Smooth muscle cell (in vitro differentiated cells): ENCODE measurements at regions not wholly inside any gene's neighbourhood (a gene's known extent, or its start where the extent isn't known, plus 50 kb on each side); places are given as distances from the start of the nearest gene placed in this dataset.

ENCODE experiments used
- DNase-seq: peaks from one replicate; lab custom pipeline; 2025; ENCODE audit not compliant: unreplicated experiment; lab: John Stamatoyannopoulos, UW
- H2AFZ ChIP-seq: fragments of 200-600 bp; sonication (generic); 2 replicates; pipeline ENCODE4 v1.6.0; 2016; ENCODE audit warnings: antibody characterized with exemption, low read depth, mild to moderate bottlenecking
- H3F3A ChIP-seq: fragments of 200-600 bp; sonication (generic); 2 replicates; pipeline ENCODE4 v1.6.0; 2017; ENCODE audit warnings: antibody characterized with exemption, low read depth
- H3K27ac ChIP-seq: fragments of 200-600 bp; sonication (generic); 2 replicates; pipeline ENCODE4 v1.5.1; 2016; ENCODE audit warnings: low read depth, mild to moderate bottlenecking
- H3K27me3 ChIP-seq: fragments of 200-600 bp; sonication (generic); 2 replicates; pipeline ENCODE4 v1.6.1; 2016; ENCODE audit warnings: low read depth, mild to moderate bottlenecking
- H3K36me3 ChIP-seq: fragments of 200-600 bp; sonication (generic); 2 replicates; pipeline ENCODE4 v1.5.1; 2016; ENCODE audit warnings: low read depth
- H3K4me1 ChIP-seq: fragments of 200-600 bp; sonication (generic); 2 replicates; pipeline ENCODE4 v1.5.1; 2016; ENCODE audit warnings: low read depth
- H3K4me2 ChIP-seq: fragments of 200-600 bp; sonication (generic); 2 replicates; pipeline ENCODE4 v1.6.0; 2016; ENCODE audit warnings: mild to moderate bottlenecking
- H3K4me3 ChIP-seq: fragments of 200-600 bp; sonication (generic); 2 replicates; pipeline ENCODE4 v1.5.1; 2016; ENCODE audit warnings: mild to moderate bottlenecking
- H3K79me2 ChIP-seq: fragments of 200-600 bp; sonication (generic); 2 replicates; pipeline ENCODE4 v1.6.0; 2016; ENCODE audit warnings: low read depth, mild to moderate bottlenecking
- H3K9ac ChIP-seq: fragments of 200-600 bp; sonication (generic); 2 replicates; pipeline ENCODE4 v1.6.0; 2016; ENCODE audit warnings: low read depth
- H3K9me3 ChIP-seq: fragments of 200-600 bp; sonication (generic); replicated peaks from 2 replicates; pipeline ENCODE4 v1.5.1; 2016; ENCODE audit warnings: low read depth
- H4K20me1 ChIP-seq: fragments of 200-600 bp; sonication (generic); 2 replicates; pipeline ENCODE4 v1.6.0; 2016; ENCODE audit warnings: low read depth
- CTCF ChIP-seq: fragments of 200-600 bp; sonication (generic); IDR thresholded peaks from 2 replicates; pipeline ENCODE4 v1.5.1; 2017; ENCODE audit warnings: borderline replicate concordance, mild to moderate bottlenecking, antibody characterized with exemption; ENCODE audit not compliant: insufficient read depth, poor library complexity, severe bottlenecking
- WGBS: methylation state at CpG from one replicate; pipeline ENCODE4 v1.1.7; 2016; ENCODE audit warnings: low lambda C conversion rate; 5-methylcytosine and 5-hydroxymethylcytosine counted together

- Histone ChIP-seq H3F3A (no peaks in the 10 kb centered on the region), H3K9ac (no peak overlapping the region), H4K20me1 (no peaks in the 10 kb centered on the region), H3K79me2 (no peaks in the 10 kb centered on the region), H3K4me1 (no peaks in the 10 kb centered on the region), H3K4me2 (no peak overlapping the region), H3K36me3 (no peaks in the 10 kb centered on the region), H3K4me3 (no peak overlapping the region), H2AFZ (no peak overlapping the region), H3K27me3 (no peaks in the 10 kb centered on the region), H3K27ac (no peak overlapping the region), H3K9me3 (no peaks in the 10 kb centered on the region)
- DNase-seq, result no peak
- no peak for TF ChIP-seq CTCF
These were observed 347.7 kb upstream of the SATB1 start for GRCh38 chr3:18772699-18773305.

GRCh38 chr3:18771931-18772330 lies 346.8 kb upstream of the SATB1 start:
- H3K4me2 ChIP-seq, result no peak overlapping the region
- no peaks in the 10 kb centered on the region for H3K79me2 ChIP-seq
- no peaks in the 10 kb centered on the region for H3F3A ChIP-seq
- no peaks in the 10 kb centered on the region for H3K9me3 ChIP-seq
- no peaks in the 10 kb centered on the region for H4K20me1 ChIP-seq
- no peak for DNase-seq
- no peaks in the 10 kb centered on the region for H3K4me1 ChIP-seq
- H3K4me3 ChIP-seq, result no peak overlapping the region
- no peaks in the 10 kb centered on the region for H3K36me3 ChIP-seq
- no peaks in the 10 kb centered on the region for H3K27me3 ChIP-seq
- TF ChIP-seq CTCF, result no peak
- no peak overlapping the region for H2AFZ ChIP-seq
- H3K27ac ChIP-seq, result no peak overlapping the region
- WGBS, result 91% methylated on average over 1 of the region's 1 CpG
- no peak overlapping the region for H3K9ac ChIP-seq

GRCh38 chr3:18770800-18771199 lies 345.7 kb upstream of the SATB1 start:
- WGBS, result 97% methylated on average over 2 of the region's 2 CpGs
- Histone ChIP-seq H3K9ac (no peak overlapping the region), H3K4me2 (no peak overlapping the region), H3K4me1 (no peaks in the 10 kb centered on the region), H3K27ac (no peak overlapping the region), H3K27me3 (no peaks in the 10 kb centered on the region), H2AFZ (no peak overlapping the region), H3F3A (no peaks in the 10 kb centered on the region), H4K20me1 (no peaks in the 10 kb centered on the region), H3K36me3 (no peaks in the 10 kb centered on the region), H3K9me3 (no peaks in the 10 kb centered on the region), H3K79me2 (no peaks in the 10 kb centered on the region), H3K4me3 (no peak overlapping the region)
- no peak for TF ChIP-seq CTCF
- no peak for DNase-seq

- H3K9ac ChIP-seq, result no peak overlapping the region
- no peaks in the 10 kb centered on the region for H3K36me3 ChIP-seq
- H3K4me2 ChIP-seq, result no peak overlapping the region
- H3K4me1 ChIP-seq, result no peaks in the 10 kb centered on the region
- TF ChIP-seq CTCF, result no peak
- H3K4me3 ChIP-seq, result no peak overlapping the region
- H3K9me3 ChIP-seq, result no peaks in the 10 kb centered on the region
- WGBS, result 90% methylated on average over 6 of the region's 6 CpGs
- H3K27me3 ChIP-seq, result no peaks in the 10 kb centered on the region
- no peak overlapping the region for H2AFZ ChIP-seq
- DNase-seq, result no peak
- no peaks in the 10 kb centered on the region for H3F3A ChIP-seq
- no peaks in the 10 kb centered on the region for H3K79me2 ChIP-seq
- no peaks in the 10 kb centered on the region for H4K20me1 ChIP-seq
- H3K27ac ChIP-seq, result no peak overlapping the region
These were observed 342.7 kb upstream of the SATB1 start for GRCh38 chr3:18767756-18768303.
